ENCODE measurements at regions not wholly inside any gene's neighbourhood (a gene's known extent, or its start where the extent isn't known, plus 50 kb on each side); places are given as distances from the start of the nearest gene placed in this dataset.

DNA sequence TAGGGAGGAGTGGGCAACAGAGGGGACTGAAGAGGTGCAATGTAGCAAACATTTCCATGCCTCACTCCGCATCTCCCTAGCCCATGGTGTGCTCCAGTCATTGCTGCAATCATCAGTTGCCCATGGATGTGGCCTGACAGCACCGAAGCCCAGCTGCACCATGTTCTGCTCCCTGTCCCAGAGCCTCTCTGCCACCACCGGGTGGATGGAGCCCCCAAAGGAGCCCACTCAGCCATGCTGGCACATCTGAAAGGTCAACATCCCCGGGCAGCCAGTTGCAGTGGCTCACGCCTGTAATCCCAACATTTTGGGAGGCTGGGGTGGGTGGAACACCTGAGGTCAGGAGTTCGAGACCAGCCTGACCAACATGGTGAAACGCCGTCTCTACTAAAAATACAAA, 336.4 kb upstream of the ZMIZ1 start:
- no peak overlapping the region for H3K27ac ChIP-seq (replicated peaks)
- H3K9me3 ChIP-seq (replicated peaks): no peaks in the 10 kb centered on the region
- peaks cover 15% of the 10 kb centered on the region for H3K4me1 ChIP-seq
- no peak for DNase-seq
- no peaks in the 10 kb centered on the region for H3K27me3 ChIP-seq (ENCODE audit: low read depth)
- no peak overlapping the region for H3K4me3 ChIP-seq
- intact Hi-C loops (cut with micrococcal nuclease): no loop called here
- no peaks in the 10 kb centered on the region for H3K36me3 ChIP-seq
- TF ChIP-seq, protein P1, sequence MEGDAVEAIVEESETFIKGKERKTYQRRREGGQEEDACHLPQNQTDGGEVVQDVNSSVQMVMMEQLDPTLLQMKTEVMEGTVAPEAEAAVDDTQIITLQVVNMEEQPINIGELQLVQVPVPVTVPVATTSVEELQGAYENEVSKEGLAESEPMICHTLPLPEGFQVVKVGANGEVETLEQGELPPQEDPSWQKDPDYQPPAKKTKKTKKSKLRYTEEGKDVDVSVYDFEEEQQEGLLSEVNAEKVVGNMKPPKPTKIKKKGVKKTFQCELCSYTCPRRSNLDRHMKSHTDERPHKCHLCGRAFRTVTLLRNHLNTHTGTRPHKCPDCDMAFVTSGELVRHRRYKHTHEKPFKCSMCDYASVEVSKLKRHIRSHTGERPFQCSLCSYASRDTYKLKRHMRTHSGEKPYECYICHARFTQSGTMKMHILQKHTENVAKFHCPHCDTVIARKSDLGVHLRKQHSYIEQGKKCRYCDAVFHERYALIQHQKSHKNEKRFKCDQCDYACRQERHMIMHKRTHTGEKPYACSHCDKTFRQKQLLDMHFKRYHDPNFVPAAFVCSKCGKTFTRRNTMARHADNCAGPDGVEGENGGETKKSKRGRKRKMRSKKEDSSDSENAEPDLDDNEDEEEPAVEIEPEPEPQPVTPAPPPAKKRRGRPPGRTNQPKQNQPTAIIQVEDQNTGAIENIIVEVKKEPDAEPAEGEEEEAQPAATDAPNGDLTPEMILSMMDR (IDR thresholded peaks at IDR 0.05; ENCODE audit: borderline replicate concordance): no peak

DNA sequence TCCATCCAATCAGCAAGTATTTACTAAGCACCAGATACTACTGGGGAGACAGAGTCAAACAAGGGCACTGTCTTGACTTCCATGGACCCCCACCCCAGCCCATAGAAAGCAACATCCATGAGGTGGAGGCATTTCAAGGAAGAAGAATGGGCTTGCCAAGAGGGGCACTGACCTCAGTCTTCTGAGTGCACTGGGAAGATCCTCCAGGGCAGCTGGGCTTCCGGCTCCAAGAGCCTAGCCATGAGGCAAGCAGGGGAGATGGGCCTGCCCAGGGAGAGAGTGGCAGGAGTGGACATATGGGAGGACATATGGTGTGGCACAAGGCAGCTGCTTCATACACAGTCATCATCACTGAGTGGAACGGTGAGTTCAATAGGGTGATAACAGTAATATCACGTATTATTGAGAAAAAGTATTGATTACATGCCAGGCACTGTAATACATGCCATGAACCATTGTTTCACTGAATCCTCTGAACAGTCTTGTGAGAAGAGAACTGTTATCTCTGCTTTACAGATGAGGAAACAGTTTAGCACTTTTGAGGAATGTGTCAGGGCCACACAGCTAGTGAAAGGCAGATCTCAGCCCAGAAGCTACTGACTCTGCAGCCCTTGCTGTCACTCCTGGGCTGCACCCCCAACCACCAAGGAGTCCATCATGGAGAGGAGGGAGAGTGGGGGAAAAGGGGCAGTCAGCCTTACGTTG, 331.7 kb upstream of the ZMIZ1 start:
- Histone ChIP-seq H3K4me1 (peaks cover 31% of the 10 kb centered on the region), H3K4me3 (no peak overlapping the region), H3K27ac (replicated peaks) (no peak overlapping the region), H3K27me3 (ENCODE audit: low read depth) (no peaks in the 10 kb centered on the region), H3K36me3 (no peaks in the 10 kb centered on the region), H3K9me3 (replicated peaks) (no peaks in the 10 kb centered on the region)
- DNase-seq: no peak
- TF ChIP-seq, protein P1 (IDR thresholded peaks at IDR 0.05; ENCODE audit: borderline replicate concordance): no peak
- intact Hi-C loops (cut with micrococcal nuclease): no loop called here

DNA sequence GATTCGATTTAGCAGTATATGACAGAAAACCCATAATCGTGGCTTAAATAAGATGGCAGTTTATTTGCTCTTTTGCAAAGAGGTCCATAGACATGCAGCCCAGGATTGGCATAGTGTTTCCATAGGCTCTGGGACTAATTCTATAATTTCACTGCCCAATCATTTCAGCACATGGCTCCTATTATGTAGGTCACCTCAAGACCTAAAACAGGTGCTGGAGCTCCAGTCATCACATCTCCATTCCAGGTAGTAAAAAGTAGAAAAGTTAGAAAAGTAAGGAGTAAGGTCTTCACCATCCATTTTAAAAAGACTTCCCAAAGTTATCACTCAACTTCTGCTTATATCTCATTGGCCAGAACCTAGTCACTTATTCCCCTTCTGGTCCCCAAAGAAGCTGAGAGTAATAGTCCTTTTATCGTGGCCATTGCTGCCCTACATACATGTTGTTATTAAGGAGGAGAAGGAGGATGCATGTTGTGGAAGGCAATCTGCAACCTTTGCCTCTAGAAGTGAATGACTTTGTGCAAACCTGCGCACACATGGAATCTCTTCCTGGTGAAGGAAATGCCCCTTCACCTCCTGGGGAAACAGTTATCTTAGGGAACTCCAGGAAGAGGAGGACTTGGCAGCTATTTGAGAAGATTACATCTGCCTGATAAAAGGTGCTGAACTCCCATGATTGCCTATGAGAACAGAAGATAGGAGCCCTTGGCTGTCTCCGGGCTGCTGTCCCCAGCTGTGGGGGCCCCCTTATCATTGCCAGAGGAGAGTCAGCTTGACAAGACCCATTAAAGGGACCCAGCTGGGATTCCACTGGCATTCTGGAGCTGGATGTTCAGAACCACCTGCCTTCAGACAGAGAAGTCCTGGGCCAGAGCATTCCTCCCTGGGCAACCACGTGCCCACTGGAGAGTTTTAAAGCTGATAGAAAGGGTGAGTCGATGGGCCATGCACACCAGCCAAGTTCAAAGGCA, 330.6 kb upstream of the ZMIZ1 start:
- Histone ChIP-seq H3K9me3 (replicated peaks) (no peaks in the 10 kb centered on the region), H3K27me3 (ENCODE audit: low read depth) (no peaks in the 10 kb centered on the region), H3K36me3 (no peaks in the 10 kb centered on the region), H3K27ac (replicated peaks) (no peak overlapping the region), H3K4me3 (no peak overlapping the region), H3K4me1 (peaks cover 42% of the 10 kb centered on the region)
- DNase-seq: no peak
- intact Hi-C loops (cut with micrococcal nuclease): no loop called here
- TF ChIP-seq, protein P1 (IDR thresholded peaks at IDR 0.05; ENCODE audit: borderline replicate concordance): no peak

DNA sequence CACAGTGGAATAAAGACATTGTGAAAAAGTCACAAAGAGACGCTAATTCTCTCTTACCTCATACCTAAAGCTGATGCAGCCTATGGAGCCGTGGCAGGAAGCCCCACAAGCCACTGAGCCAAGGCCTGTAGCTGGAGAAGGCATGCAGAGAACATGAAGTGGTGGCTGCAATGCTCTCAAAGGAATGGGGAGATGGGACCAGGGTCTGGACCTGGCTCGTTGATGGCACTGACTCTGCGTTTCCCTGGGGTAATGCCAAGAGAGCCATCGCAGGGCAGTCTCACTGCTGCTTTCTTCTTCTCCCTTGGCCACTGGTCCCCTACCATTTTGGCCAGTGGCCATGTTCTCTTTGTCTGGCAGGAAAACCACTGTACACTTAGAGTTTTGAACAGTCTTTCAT, 329.9 kb upstream of the ZMIZ1 start:
- TF ChIP-seq, protein P1 (IDR thresholded peaks at IDR 0.05; ENCODE audit: borderline replicate concordance): no peak
- no peak for DNase-seq
- intact Hi-C loops (cut with micrococcal nuclease): no loop called here
- no peak overlapping the region for H3K27ac ChIP-seq (replicated peaks)
- H3K4me3 ChIP-seq: no peak overlapping the region
- H3K36me3 ChIP-seq: no peaks in the 10 kb centered on the region
- H3K4me1 ChIP-seq: peaks cover 49% of the 10 kb centered on the region
- H3K9me3 ChIP-seq (replicated peaks): no peaks in the 10 kb centered on the region
- H3K27me3 ChIP-seq (ENCODE audit: low read depth): no peaks in the 10 kb centered on the region

DNA sequence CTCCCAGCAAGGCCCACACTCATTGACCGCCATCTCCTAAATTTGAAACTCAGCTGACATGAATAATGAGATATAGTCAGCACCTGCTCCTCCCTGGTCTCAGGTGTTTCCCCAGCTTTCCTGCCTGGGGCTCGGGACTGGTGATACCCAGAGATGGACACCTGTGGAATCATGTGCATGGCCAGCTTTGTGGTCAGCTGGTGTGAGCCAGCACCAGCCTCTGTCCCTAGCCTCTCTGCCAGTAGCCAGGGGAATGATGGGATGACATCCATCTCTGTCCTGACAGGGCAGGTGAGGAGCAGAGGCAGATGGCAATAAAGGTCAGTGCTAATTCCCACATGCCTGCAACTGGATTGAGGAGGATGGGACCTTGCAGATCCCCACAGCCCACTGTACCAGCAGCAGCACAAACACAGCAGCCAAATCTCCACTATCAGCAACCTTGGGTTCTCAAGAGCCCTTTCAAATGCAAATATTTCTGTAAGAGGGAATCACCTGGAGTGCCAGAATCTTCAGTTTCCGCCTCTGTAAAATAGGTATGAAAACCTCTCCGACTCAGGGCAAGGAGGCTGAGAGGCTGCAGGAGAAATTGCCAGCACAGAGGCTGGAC, 329.2 kb upstream of the ZMIZ1 start:
- intact Hi-C loops (cut with micrococcal nuclease): no loop called here

More for the DNA sequence above, 329.2 kb upstream of the ZMIZ1 start:
- no peak for DNase-seq
- no peaks in the 10 kb centered on the region for H3K9me3 ChIP-seq (replicated peaks)
- H3K4me1 ChIP-seq: peaks cover 56% of the 10 kb centered on the region
- H3K4me3 ChIP-seq: no peak overlapping the region
- no peaks in the 10 kb centered on the region for H3K27me3 ChIP-seq (ENCODE audit: low read depth)
- no peak overlapping the region for H3K27ac ChIP-seq (replicated peaks)
- TF ChIP-seq, protein P1 (IDR thresholded peaks at IDR 0.05; ENCODE audit: borderline replicate concordance): no peak
- no peaks in the 10 kb centered on the region for H3K36me3 ChIP-seq
